Keratinocyte (primary cell): ENCODE measurements at regions not wholly inside any gene's neighbourhood (a gene's known extent, or its start where the extent isn't known, plus 50 kb on each side); places are given as distances from the start of the nearest gene placed in this dataset.

Experiments used
- EZH2 ChIP-seq: IDR thresholded peaks from one replicate; pipeline ENCODE4 v1.6.1; 2012; ENCODE audit warnings: inconsistent platforms, mild to moderate bottlenecking, low read length, moderate library complexity
- TF ChIP-seq, protein P1 (sequence below), 3 experiments: IDR thresholded peaks in 1 of 3; conservative IDR thresholded peaks in 1 of 3; optimal IDR thresholded peaks in 1 of 3; 2 replicates in 2 of 3; 3 replicates in 1 of 3; pipeline versions ENCODE3 to v1.5.1; 2011; ENCODE audit warnings: low read length in 3 of 3, mild to moderate bottlenecking in 3 of 3, moderate library complexity in 2 of 3, control low read depth in 1 of 3, inconsistent platforms in 1 of 3; ENCODE audit not compliant: insufficient read depth in 2 of 3; ENCODE audit errors: extremely low read depth in 1 of 3

DNA sequence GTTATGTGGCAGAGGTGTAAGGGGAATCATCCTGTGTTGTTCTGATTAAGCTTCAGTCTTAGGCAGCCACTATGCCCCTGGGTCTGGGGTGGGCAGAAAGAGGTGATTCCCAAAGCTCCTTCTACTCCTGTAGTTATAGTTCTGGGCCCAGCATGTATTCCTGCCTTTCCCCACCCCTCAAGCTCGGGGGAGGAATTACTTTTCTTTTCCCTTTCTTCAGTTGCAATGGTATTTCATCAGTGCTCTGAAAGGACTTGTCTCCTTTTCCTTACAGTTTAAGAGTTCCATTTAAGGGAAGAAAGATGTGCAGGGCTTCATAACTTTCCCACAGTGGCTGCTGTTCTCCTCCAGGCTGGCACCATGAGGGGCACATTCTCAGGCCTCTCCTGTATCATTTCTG is 94.2 kb downstream of the MTPAP start:
- TF ChIP-seq, protein P1, sequence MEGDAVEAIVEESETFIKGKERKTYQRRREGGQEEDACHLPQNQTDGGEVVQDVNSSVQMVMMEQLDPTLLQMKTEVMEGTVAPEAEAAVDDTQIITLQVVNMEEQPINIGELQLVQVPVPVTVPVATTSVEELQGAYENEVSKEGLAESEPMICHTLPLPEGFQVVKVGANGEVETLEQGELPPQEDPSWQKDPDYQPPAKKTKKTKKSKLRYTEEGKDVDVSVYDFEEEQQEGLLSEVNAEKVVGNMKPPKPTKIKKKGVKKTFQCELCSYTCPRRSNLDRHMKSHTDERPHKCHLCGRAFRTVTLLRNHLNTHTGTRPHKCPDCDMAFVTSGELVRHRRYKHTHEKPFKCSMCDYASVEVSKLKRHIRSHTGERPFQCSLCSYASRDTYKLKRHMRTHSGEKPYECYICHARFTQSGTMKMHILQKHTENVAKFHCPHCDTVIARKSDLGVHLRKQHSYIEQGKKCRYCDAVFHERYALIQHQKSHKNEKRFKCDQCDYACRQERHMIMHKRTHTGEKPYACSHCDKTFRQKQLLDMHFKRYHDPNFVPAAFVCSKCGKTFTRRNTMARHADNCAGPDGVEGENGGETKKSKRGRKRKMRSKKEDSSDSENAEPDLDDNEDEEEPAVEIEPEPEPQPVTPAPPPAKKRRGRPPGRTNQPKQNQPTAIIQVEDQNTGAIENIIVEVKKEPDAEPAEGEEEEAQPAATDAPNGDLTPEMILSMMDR (optimal IDR thresholded peaks at IDR 0.05 in 1 of 3, IDR thresholded peaks at IDR 0.05 in 1 of 3, conservative IDR thresholded peaks at IDR 0.05 in 1 of 3; ENCODE audit: extremely low read depth in 1 of 3, insufficient read depth in 2 of 3, low read length in 3 of 3) = no peak
- TF ChIP-seq EZH2 = no peak
